SK-N-SH treated with all-trans-retinoic acid at 6 μM for 48 hours (cell line): ENCODE measurements at regions not wholly inside any gene's neighbourhood (a gene's known extent, or its start where the extent isn't known, plus 50 kb on each side); places are given as distances from the start of the nearest gene placed in this dataset.

ENCODE experiments used
- ATAC-seq: fragments of 200-7000 bp; cut with Tn5 transposase; 3 replicates; pipeline ENCODE4 v1.9.1; 2020; ENCODE audit warnings: mild to moderate bottlenecking, moderate library complexity
- ARNTL ChIP-seq: fragments of 450-650 bp; formaldehyde crosslinking; IDR thresholded peaks from 2 replicates; pipeline ENCODE4 v1.5.0; 2020; ENCODE audit warnings: low read depth, mild to moderate bottlenecking, moderate library complexity, borderline replicate concordance
- BACH2 ChIP-seq: fragments of 250-450 bp; sonication (Bioruptor Pico); IDR thresholded peaks from 2 replicates; pipeline ENCODE4 v1.9.0; 2021; ENCODE audit warnings: mild to moderate bottlenecking, borderline replicate concordance
- CREB5 ChIP-seq: fragments of 250-450 bp; sonication (Bioruptor Pico); IDR thresholded peaks from 2 replicates; pipeline ENCODE4 v1.5.1; 2020; ENCODE audit warnings: low read depth, mild to moderate bottlenecking, moderate library complexity
- CSRNP3 ChIP-seq: fragments of 250-450 bp; sonication (Bioruptor Pico); IDR thresholded peaks from 2 replicates; pipeline ENCODE4 v1.5.1; 2021; ENCODE audit warnings: mild to moderate bottlenecking, moderate library complexity
- ESRRG ChIP-seq: fragments of 250-450 bp; sonication (Bioruptor Pico); IDR thresholded peaks from 2 replicates; pipeline ENCODE4 v1.6.1; 2021; ENCODE audit warnings: mild to moderate bottlenecking
- GLIS3 ChIP-seq: fragments of 250-450 bp; sonication (Bioruptor Pico); IDR thresholded peaks from 2 replicates; pipeline ENCODE4 v1.5.0; 2020; ENCODE audit warnings: mild to moderate bottlenecking, moderate library complexity
- PATZ1 ChIP-seq: fragments of 250-450 bp; sonication (Bioruptor Pico); IDR thresholded peaks from 2 replicates; pipeline ENCODE4 v1.8.0; 2020; ENCODE audit warnings: mild to moderate bottlenecking, moderate library complexity, borderline replicate concordance
- POU6F1 ChIP-seq: fragments of 250-450 bp; sonication (Bioruptor Pico); IDR thresholded peaks from 2 replicates; pipeline ENCODE4 v1.8.0; 2021; ENCODE audit warnings: low read depth, mild to moderate bottlenecking, moderate library complexity, borderline replicate concordance
- PPARA ChIP-seq: fragments of 250-450 bp; sonication (Bioruptor Pico); IDR thresholded peaks from 2 replicates; pipeline ENCODE4 v1.5.0; 2020; ENCODE audit warnings: mild to moderate bottlenecking, borderline replicate concordance
- RARB ChIP-seq: fragments of 250-450 bp; sonication (Bioruptor Pico); IDR thresholded peaks from 2 replicates; pipeline ENCODE4 v1.8.0; 2021; ENCODE audit warnings: mild to moderate bottlenecking, moderate library complexity
- TCF4 ChIP-seq: fragments of 250-450 bp; sonication (Bioruptor Pico); IDR thresholded peaks from 2 replicates; pipeline ENCODE4 v1.8.0; 2021; ENCODE audit warnings: mild to moderate bottlenecking, moderate library complexity, borderline replicate concordance
- TSHZ2 ChIP-seq: fragments of 250-450 bp; sonication (Bioruptor Pico); IDR thresholded peaks from 2 replicates; pipeline ENCODE4 v1.5.0; 2020; ENCODE audit warnings: mild to moderate bottlenecking, moderate library complexity
- ZC3H10 ChIP-seq: fragments of 250-450 bp; sonication (Bioruptor Pico); IDR thresholded peaks from 2 replicates; pipeline ENCODE4 v1.5.1; 2021; ENCODE audit warnings: mild to moderate bottlenecking, moderate library complexity
- ZFP30 ChIP-seq: fragments of 450-650 bp; formaldehyde crosslinking; IDR thresholded peaks from 2 replicates; pipeline ENCODE4 v1.5.0; 2022; ENCODE audit warnings: mild to moderate bottlenecking, moderate library complexity
- ZNF565 ChIP-seq: fragments of 450-650 bp; formaldehyde crosslinking; conservative IDR thresholded peaks from 2 replicates; pipeline ENCODE4 v1.5.0; 2020; ENCODE audit warnings: low read depth, mild to moderate bottlenecking, moderate library complexity
- ZNF70 ChIP-seq: fragments of 450-650 bp; formaldehyde crosslinking; IDR thresholded peaks from 2 replicates; pipeline ENCODE4 v1.5.0; 2020; ENCODE audit warnings: mild to moderate bottlenecking, moderate library complexity
- ZNF8 ChIP-seq: fragments of 450-650 bp; formaldehyde crosslinking; IDR thresholded peaks from 2 replicates; pipeline ENCODE4 v1.5.0; 2020; ENCODE audit warnings: mild to moderate bottlenecking, moderate library complexity

- TF ChIP-seq PPARA (CRISPR knock-in tag), result no peak
- TF ChIP-seq ZC3H10, result no peak
- TF ChIP-seq TSHZ2 (CRISPR knock-in tag), result no peak
- no peak for TF ChIP-seq BACH2 (CRISPR knock-in tag)
- TF ChIP-seq TCF4, result no peak
- no peak for TF ChIP-seq ARNTL (CRISPR knock-in tag)
- no peak for TF ChIP-seq GLIS3 (CRISPR knock-in tag)
- TF ChIP-seq ZNF565 (CRISPR knock-in tag), result no peak
- no peak for TF ChIP-seq PATZ1 (CRISPR knock-in tag)
- no peak for TF ChIP-seq ZNF70 (CRISPR knock-in tag)
- ATAC-seq, result no peak
Measured at GRCh38 chr1:81042225-81042624, 758.5 kb upstream of the ADGRL2 start.

GRCh38 chr1:81034291-81034690 is 766.4 kb upstream of the ADGRL2 start:
- TF ChIP-seq CSRNP3 (CRISPR knock-in tag) (no peak), ZNF8 (CRISPR knock-in tag) (no peak), ZC3H10 (no peak), CREB5 (no peak), ESRRG (CRISPR knock-in tag) (no peak), PPARA (CRISPR knock-in tag) (no peak), POU6F1 (no peak), TCF4 (no peak)
- TF ChIP-seq, all 23 proteins: peak for 0
- no peak for ATAC-seq

GRCh38 chr1:81032973-81033425 is 767.7 kb upstream of the ADGRL2 start:
- no peak for TF ChIP-seq RARB (CRISPR knock-in tag)
- no peak for TF ChIP-seq ZNF70 (CRISPR knock-in tag)
- ATAC-seq, result no peak

GRCh38 chr1:81032374-81032773 is 768.4 kb upstream of the ADGRL2 start:
- ATAC-seq, result no peak
- TF ChIP-seq ZFP30 (CRISPR knock-in tag), result no peak
- TF ChIP-seq TSHZ2 (CRISPR knock-in tag), result no peak
- TF ChIP-seq ZNF8 (CRISPR knock-in tag), result no peak
- no peak for TF ChIP-seq ZNF70 (CRISPR knock-in tag)
- no peak for TF ChIP-seq PPARA (CRISPR knock-in tag)
